A549 (cell line): ENCODE measurements at regions not wholly inside any gene's neighbourhood (a gene's known extent, or its start where the extent isn't known, plus 50 kb on each side); places are given as distances from the start of the nearest gene placed in this dataset.
"Not testable (repeated sequence)": the region's sequence is repeated elsewhere in the genome, so short reads cannot be mapped to it uniquely, and the experiment has no call there.

Source experiments
- ATAC-seq, 2 experiments: fragments of 200-7000 bp in 1 of 2; fragments of >200 bp in 1 of 2; cut with Nextera tagmentation in 1 of 2; cut with Tn5 transposase in 1 of 2; 3 replicates each; pipeline versions ENCODE4 v1.8.0 to v1.9.1; 2018 to 2020; ENCODE audit warnings: mild to moderate bottlenecking in 1 of 2, moderate library complexity in 1 of 2
- CTCF ChIA-PET: fragments of 300-600 bp; sonication (Branson Sonifier 250); formaldehyde crosslinking; extraction: SDS; loops from one replicate; lab custom pipeline; 2021; ENCODE audit warnings: antibody characterized with exemption, inconsistent platforms; lab: Yijun Ruan, JAX
- POLR2A ChIA-PET: fragments of 350-600 bp; formaldehyde crosslinking; extraction: SDS; loops from one replicate; lab custom pipeline; 2021; ENCODE audit warnings: antibody characterized with exemption, inconsistent platforms; lab: Yijun Ruan, JAX
- DNase-seq, 2 experiments: peaks; one replicate each; pipeline versions ENCODE4 v3.0.0 to v3.0.0-alpha.2; 2011 to 2016; ENCODE audit warnings: low read depth in 1 of 2, low spot score in 1 of 2
- FAIRE-seq: peaks from 2 replicates; lab custom pipeline; 2011; peaks lifted over from hg19 to GRCh38; lab: Jason Lieb, UNC
- H3K27ac ChIP-seq, 2 experiments: fragments of >200 bp; sonication (Bioruptor Twin); formaldehyde crosslinking; 3 replicates each; pipeline ENCODE4 v1.5.1; 2016 to 2017
- H3K4me1 ChIP-seq: fragments of >200 bp; sonication (Bioruptor Twin); formaldehyde crosslinking; 3 replicates; pipeline ENCODE4 v1.6.1; 2016
- H3K4me2 ChIP-seq: fragments of >200 bp; sonication (Bioruptor Twin); formaldehyde crosslinking; 3 replicates; pipeline ENCODE4 v1.6.1; 2016
- H3K4me3 ChIP-seq: fragments of >200 bp; sonication (Bioruptor Twin); formaldehyde crosslinking; 3 replicates; pipeline ENCODE4 v1.5.1; 2016
- H3K9me3 ChIP-seq: fragments of >200 bp; sonication (Bioruptor Twin); formaldehyde crosslinking; 3 replicates; pipeline ENCODE4 v1.6.1; 2016
- ATOH8 ChIP-seq: fragments of 250-450 bp; sonication (Bioruptor Pico); IDR thresholded peaks from 2 replicates; pipeline ENCODE4 v1.5.0; 2020; ENCODE audit warnings: low read depth, mild to moderate bottlenecking, moderate library complexity
- CBX8 ChIP-seq: fragments of 200-600 bp; sonication (generic); IDR thresholded peaks from 2 replicates; pipeline ENCODE4 v1.6.1; 2016
- CHD2 ChIP-seq: fragments of 150-350 bp; IDR thresholded peaks from 2 replicates; pipeline ENCODE4 v1.6.1; 2014; ENCODE audit warnings: low read length; ENCODE audit not compliant: partially characterized antibody
- EHF ChIP-seq: fragments of 250-450 bp; sonication (Bioruptor Pico); IDR thresholded peaks from 2 replicates; pipeline ENCODE4 v1.5.0; 2020; ENCODE audit warnings: mild to moderate bottlenecking
- EHMT2 ChIP-seq: fragments of 200-600 bp; sonication (generic); IDR thresholded peaks from 2 replicates; pipeline ENCODE4 v1.6.1; 2016; ENCODE audit warnings: antibody characterized with exemption, low read depth, mild to moderate bottlenecking, moderate library complexity
- ELK1 ChIP-seq: fragments of 150-350 bp; IDR thresholded peaks from 2 replicates; pipeline ENCODE4 v1.6.1; 2014; ENCODE audit warnings: low read depth, mild to moderate bottlenecking, low read length
- GATA3 ChIP-seq: IDR thresholded peaks from 2 replicates; pipeline ENCODE4 v1.6.1; 2012; ENCODE audit warnings: borderline replicate concordance
- HMGXB4 ChIP-seq: fragments of 250-450 bp; sonication (Bioruptor Pico); IDR thresholded peaks from 2 replicates; pipeline ENCODE4 v1.5.0; 2021; ENCODE audit warnings: mild to moderate bottlenecking, moderate library complexity, borderline replicate concordance
- HOXB13 ChIP-seq: fragments of 250-450 bp; sonication (Bioruptor Pico); IDR thresholded peaks from 2 replicates; pipeline ENCODE4 v1.5.0; 2020; ENCODE audit warnings: low read depth, mild to moderate bottlenecking, moderate library complexity
- JUN ChIP-seq, 2 experiments: fragments of >200 bp; sonication (Bioruptor Twin); formaldehyde crosslinking; IDR thresholded peaks; 2 replicates in 1 of 2; 3 replicates in 1 of 2; pipeline ENCODE4 v1.6.1; 2016 to 2017
- JUNB ChIP-seq: fragments of >200 bp; sonication (Bioruptor Twin); formaldehyde crosslinking; IDR thresholded peaks from 2 replicates; pipeline ENCODE4 v1.6.1; 2016
- MAFK ChIP-seq: fragments of 450-650 bp; IDR thresholded peaks from 2 replicates; pipeline ENCODE4 v1.6.1; 2014; ENCODE audit not compliant: partially characterized antibody
- NPAS2 ChIP-seq: fragments of 250-450 bp; sonication (Bioruptor Pico); IDR thresholded peaks from 2 replicates; pipeline ENCODE4 v1.8.0; 2022; ENCODE audit warnings: mild to moderate bottlenecking, moderate library complexity, borderline replicate concordance
- RNF2 ChIP-seq: fragments of 200-600 bp; sonication (generic); IDR thresholded peaks from 2 replicates; pipeline ENCODE4 v1.6.1; 2016; ENCODE audit warnings: low read depth, mild to moderate bottlenecking, antibody characterized with exemption, moderate library complexity, borderline replicate concordance
- SREBF2 ChIP-seq: fragments of 450-650 bp; IDR thresholded peaks from 2 replicates; pipeline ENCODE4 v1.6.1; 2014; ENCODE audit warnings: mild to moderate bottlenecking, moderate library complexity
- TFCP2L1 ChIP-seq: fragments of 250-450 bp; sonication (Bioruptor Pico); IDR thresholded peaks from 2 replicates; pipeline ENCODE4 v1.5.0; 2021; ENCODE audit warnings: mild to moderate bottlenecking
- USF2 ChIP-seq: fragments of 450-650 bp; IDR thresholded peaks from 2 replicates; pipeline ENCODE4 v1.6.1; 2014; ENCODE audit warnings: antibody characterized with exemption
- ZFP36 ChIP-seq: fragments of 450-650 bp; IDR thresholded peaks from 2 replicates; pipeline ENCODE4 v1.6.1; 2014; ENCODE audit warnings: borderline replicate concordance; ENCODE audit not compliant: partially characterized antibody
- ZSCAN20 ChIP-seq: fragments of 250-450 bp; sonication (Bioruptor Pico); IDR thresholded peaks from 2 replicates; pipeline ENCODE4 v1.8.0; 2022; ENCODE audit warnings: mild to moderate bottlenecking, moderate library complexity
- WGBS: methylation state at CpG from one replicate; pipeline ENCODE4 v1.1.6; 2017; ENCODE audit errors: missing lambda C conversion rate; 5-methylcytosine and 5-hydroxymethylcytosine counted together

GRCh38 chr12:97886511-97887176 is 424.0 kb downstream of the RMST start:
- no peaks in the 10 kb centered on the region for H3K4me1 ChIP-seq
- WGBS = 3% methylated on average over 4 of the region's 4 CpGs
- H3K9me3 ChIP-seq = no peaks in the 10 kb centered on the region
- H3K27ac ChIP-seq = no peak overlapping the region
- POLR2A ChIA-PET = no interaction called here
- no peak for DNase-seq
- TF ChIP-seq ATOH8 (CRISPR knock-in tag) = no peak
- TF ChIP-seq, all 56 proteins: peak for 0
- Histone ChIP-seq H3K4me2 (no peak overlapping the region), H3K4me3 (no peak overlapping the region)
- no peak for FAIRE-seq
- ATAC-seq = no peak
- CTCF ChIA-PET = no interaction called here

- 0% methylated on average over 5 of the region's 6 CpGs for WGBS
- CTCF ChIA-PET = interaction anchor here (0.6 kb wide), 1 partner anchor 945 kb away, joined by 3 read pairs; no protein-coding TSS in a partner anchor
- H3K4me1 ChIP-seq, H3K4me3 ChIP-seq, DNase-seq, POLR2A ChIA-PET, ATAC-seq, H3K4me2 ChIP-seq, H3K27ac ChIP-seq, FAIRE-seq, H3K9me3 ChIP-seq: not testable (repeated sequence)
These were observed 435.3 kb downstream of the RMST start for GRCh38 chr12:97897881-97898280.

GRCh38 chr12:97899529-97899928 is 436.9 kb downstream of the RMST start:
- POLR2A ChIA-PET = no interaction called here
- FAIRE-seq (no peak), DNase-seq (no peak), ATAC-seq (no peak)
- Histone ChIP-seq H3K4me2 (no peak overlapping the region), H3K9me3 (no peaks in the 10 kb centered on the region), H3K4me1 (no peaks in the 10 kb centered on the region), H3K27ac (no peak overlapping the region), H3K4me3 (no peak overlapping the region)
- TF ChIP-seq HMGXB4 (CRISPR knock-in tag) (no peak), SREBF2 (no peak), RNF2 (no peak), GATA3 (no peak), HOXB13 (CRISPR knock-in tag) (no peak), ELK1 (no peak), EHF (CRISPR knock-in tag) (no peak), ZSCAN20 (CRISPR knock-in tag) (no peak), TFCP2L1 (no peak), USF2 (no peak), EHMT2 (no peak), JUN (IDR thresholded peaks at IDR 0.05) (no peak), MAFK (no peak), CBX8 (no peak), CHD2 (no peak), JUNB (no peak), ZFP36 (no peak), NPAS2 (CRISPR knock-in tag) (no peak)
- CTCF ChIA-PET = no interaction called here
